K562 (cell line): ENCODE measurements at regions not wholly inside any gene's neighbourhood (a gene's known extent, or its start where the extent isn't known, plus 50 kb on each side); places are given as distances from the start of the nearest gene placed in this dataset.

Experiments
- CC2D1A ChIP-seq: fragments of 450-650 bp; IDR thresholded peaks from 2 replicates; pipeline ENCODE4 v1.6.1; 2017; ENCODE audit warnings: mild to moderate bottlenecking
- CREM ChIP-seq: IDR thresholded peaks from 2 replicates; pipeline ENCODE4 v1.6.1; 2014; ENCODE audit warnings: antibody characterized with exemption, low read depth
- DPF2 ChIP-seq: fragments of 450-650 bp; IDR thresholded peaks from 2 replicates; pipeline ENCODE4 v1.6.1; 2016
- EHMT2 ChIP-seq: fragments of 450-650 bp; IDR thresholded peaks from 2 replicates; pipeline ENCODE4 v1.6.1; 2018; ENCODE audit warnings: antibody characterized with exemption
- EP300 ChIP-seq: IDR thresholded peaks from 2 replicates; pipeline ENCODE4 v1.6.1; 2012; ENCODE audit warnings: low read length, improper control_type of control experiment
- HDGF ChIP-seq: fragments of 450-650 bp; IDR thresholded peaks from 2 replicates; pipeline ENCODE4 v1.6.1; 2016
- HMG20B ChIP-seq: fragments of 250-450 bp; sonication (Bioruptor Pico); IDR thresholded peaks from 2 replicates; pipeline ENCODE4 v1.5.0; 2021; ENCODE audit warnings: mild to moderate bottlenecking
- KAT7 ChIP-seq: sonication (generic); formaldehyde crosslinking; IDR thresholded peaks from 2 replicates; pipeline ENCODE4 v1.8.0; 2022; ENCODE audit warnings: missing genetic modification reagents, mild to moderate bottlenecking, borderline replicate concordance
- KHSRP ChIP-seq: fragments of 450-650 bp; IDR thresholded peaks from 2 replicates; pipeline ENCODE4 v1.6.1; 2017
- MAZ ChIP-seq, 2 experiments: fragments of 450-650 bp in 1 of 2; sonication (generic) in 1 of 2; formaldehyde crosslinking; IDR thresholded peaks in 1 of 2; conservative IDR thresholded peaks in 1 of 2; 2 replicates each; pipeline versions ENCODE4 v1.4.0 to v1.5.0; 2020; ENCODE audit warnings: mild to moderate bottlenecking in 1 of 2, missing genetic modification reagents in 1 of 2
- MCM2 ChIP-seq: fragments of 450-650 bp; IDR thresholded peaks from 2 replicates; pipeline ENCODE4 v1.6.1; 2017; ENCODE audit warnings: low read depth, mild to moderate bottlenecking
- MEF2A ChIP-seq: IDR thresholded peaks from 2 replicates; pipeline ENCODE4 v1.6.1; 2011; ENCODE audit warnings: low read depth, mild to moderate bottlenecking, low read length, moderate library complexity; ENCODE audit not compliant: control insufficient read depth
- OTX1 ChIP-seq: fragments of 450-650 bp; formaldehyde crosslinking; IDR thresholded peaks from 2 replicates; pipeline ENCODE4 v1.4.0; 2022; ENCODE audit warnings: mild to moderate bottlenecking
- PKNOX1 ChIP-seq: fragments of 450-650 bp; IDR thresholded peaks from 2 replicates; pipeline ENCODE4 v1.6.1; 2016
- RAD21 ChIP-seq, 2 experiments: fragments of 250-450 bp in 1 of 2; fragments of 450-650 bp in 1 of 2; sonication (Bioruptor Pico) in 1 of 2; formaldehyde crosslinking in 1 of 2; IDR thresholded peaks in 1 of 2; conservative IDR thresholded peaks in 1 of 2; 2 replicates each; pipeline versions ENCODE4 v1.4.0 to v1.8.0; 2020 to 2022; ENCODE audit warnings: mild to moderate bottlenecking in 2 of 2, moderate library complexity in 1 of 2
- RUNX1 ChIP-seq: sonication (generic); IDR thresholded peaks from 2 replicates; pipeline ENCODE4 v1.6.1; 2016; ENCODE audit warnings: antibody characterized with exemption, low read depth
- SMAD4 ChIP-seq: fragments of 250-450 bp; sonication (Bioruptor Pico); conservative IDR thresholded peaks from 2 replicates; pipeline ENCODE4 v1.8.0; 2021; ENCODE audit warnings: inconsistent platforms, mild to moderate bottlenecking, moderate library complexity
- TFAM ChIP-seq: fragments of 250-450 bp; sonication (Bioruptor Pico); conservative IDR thresholded peaks from 2 replicates; pipeline ENCODE4 v1.5.0; 2021; ENCODE audit warnings: mild to moderate bottlenecking, moderate library complexity
- TRIM24 ChIP-seq, 2 experiments: fragments of 450-650 bp; IDR thresholded peaks; 2 replicates each; pipeline ENCODE4 v1.6.1; 2016
- YY1 ChIP-seq, 3 experiments: IDR thresholded peaks; 2 replicates each; pipeline ENCODE4 v1.6.1; 2011; ENCODE audit warnings: low read length in 2 of 3, mild to moderate bottlenecking in 2 of 3, moderate library complexity in 2 of 3, borderline replicate concordance in 1 of 3, control low read depth in 1 of 3, low read depth in 1 of 3; ENCODE audit not compliant: insufficient read depth in 3 of 3, insufficient replicate concordance in 2 of 3, control insufficient read depth in 1 of 3, insufficient read length in 1 of 3; ENCODE audit errors: extremely low read depth in 1 of 3
- ZBED1 ChIP-seq: IDR thresholded peaks from 2 replicates; pipeline ENCODE4 v1.6.1; 2014
- ZNF146 ChIP-seq: IDR thresholded peaks from one replicate; pipeline ENCODE4 v1.6.1; 2018; ENCODE audit warnings: missing compliant biosample characterization; ENCODE audit not compliant: unreplicated experiment
- ZNF224 ChIP-seq: sonication (generic); formaldehyde crosslinking; IDR thresholded peaks from 2 replicates; pipeline ENCODE4 v1.8.0; 2022; ENCODE audit warnings: mild to moderate bottlenecking, missing genetic modification reagents
- ZNF41 ChIP-seq: fragments of 250-450 bp; sonication (Bioruptor Pico); conservative IDR thresholded peaks from 2 replicates; pipeline ENCODE4 v1.4.0; 2020; ENCODE audit warnings: mild to moderate bottlenecking
- ZNF592 ChIP-seq: fragments of 450-650 bp; IDR thresholded peaks from 2 replicates; pipeline ENCODE4 v1.6.1; 2017; ENCODE audit warnings: antibody characterized with exemption, mild to moderate bottlenecking

GRCh38 chr18:30679285-30679930 is 363.1 kb downstream of the DSC3 start (continued):
- peak; percentile 89 for TF ChIP-seq SMAD4 (CRISPR knock-in tag)
- peak; percentile 94 for TF ChIP-seq CC2D1A
- no peak for TF ChIP-seq TFAM (CRISPR knock-in tag)
- no peak for TF ChIP-seq ZNF224
- TF ChIP-seq HMG20B (CRISPR knock-in tag): no peak
- peak; percentile 59 for TF ChIP-seq PKNOX1
- TF ChIP-seq MAZ (CRISPR knock-in tag; conservative IDR thresholded peaks at IDR 0.05 in 1 of 2, IDR thresholded peaks at IDR 0.05 in 1 of 2): peak in 1 of 2 experiments; percentile 66; a peak in 1 of 4 replicates
- TF ChIP-seq ZNF592: peak; percentile 90
- TF ChIP-seq CREM: peak; percentile 29; the same call in 1 of the 2 replicates
- peak; percentile 79 for TF ChIP-seq EHMT2
- no peak for TF ChIP-seq RUNX1
- TF ChIP-seq ZNF41 (CRISPR knock-in tag): 0 out of 2 replicates have a peak, but pooled peaks have one; percentile 62
- no peak for TF ChIP-seq KHSRP
- TF ChIP-seq RAD21 (CRISPR knock-in tag; conservative IDR thresholded peaks at IDR 0.05 in 1 of 2, IDR thresholded peaks at IDR 0.05 in 1 of 2): peak; percentile 29 to 31
- peak; percentile 95 to 96 for TF ChIP-seq TRIM24 (IDR thresholded peaks at IDR 0.05)
- 0 out of 2 replicates have a peak, but pooled peaks have one; percentile 49 for TF ChIP-seq OTX1 (CRISPR knock-in tag)
- no peak for TF ChIP-seq ZBED1
- peak; percentile 95 for TF ChIP-seq EP300
- TF ChIP-seq KAT7 (CRISPR knock-in tag): no peak
- no peak for TF ChIP-seq HDGF
- no peak for TF ChIP-seq ZNF146
- TF ChIP-seq MEF2A: no peak
- TF ChIP-seq DPF2: peak; percentile 92
- peak in 1 of 3 experiments; percentile 61 for TF ChIP-seq YY1 (IDR thresholded peaks at IDR 0.05; ENCODE audit: borderline replicate concordance in 1 of 3, control insufficient read depth in 1 of 3, extremely low read depth in 1 of 3, insufficient read depth in 3 of 3, insufficient read length in 1 of 3, insufficient replicate concordance in 2 of 3, low read depth in 1 of 3, low read length in 2 of 3)
- TF ChIP-seq MCM2: no peak
